SK-N-SH (cell line): ENCODE measurements at regions not wholly inside any gene's neighbourhood (a gene's known extent, or its start where the extent isn't known, plus 50 kb on each side); places are given as distances from the start of the nearest gene placed in this dataset.

ENCODE experiments used
- CTCF ChIA-PET: fragments of 300-600, 350-600 bp; formaldehyde crosslinking; extraction: SDS; loops from one replicate; lab custom pipeline; 2021; lab: Yijun Ruan, JAX
- POLR2A ChIA-PET: fragments of 350-600 bp; sonication (Branson Sonifier 250); formaldehyde crosslinking; extraction: SDS; loops from one replicate; lab custom pipeline; 2020; ENCODE audit warnings: antibody characterized with exemption, inconsistent platforms; lab: Yijun Ruan, JAX
- DNase-seq: peaks from one replicate; pipeline ENCODE4 v3.0.0; 2012
- H2AFZ ChIP-seq: fragments of 200-600 bp; sonication (generic); 2 replicates; pipeline ENCODE4 v1.8.1; 2016; ENCODE audit warnings: antibody characterized with exemption, mild to moderate bottlenecking, low read depth
- H3F3A ChIP-seq: fragments of 200-600 bp; sonication (generic); replicated peaks from 2 replicates; pipeline ENCODE3; 2016; ENCODE audit warnings: antibody characterized with exemption, mild to moderate bottlenecking; ENCODE audit not compliant: insufficient read depth
- H3K27ac ChIP-seq, 2 experiments: fragments of 200-500 bp in 1 of 2; fragments of 200-600 bp in 1 of 2; sonication (Bioruptor generic) in 1 of 2; sonication (generic), shearing (Covaris generic) in 1 of 2; 2 replicates each; pipeline versions ENCODE4 v1.5.1 to v1.6.1; 2014 to 2016; ENCODE audit warnings: low read depth in 2 of 2, inconsistent platforms in 1 of 2, low read length in 1 of 2, mild to moderate bottlenecking in 1 of 2, mixed read lengths in 1 of 2
- H3K27me3 ChIP-seq: fragments of 200-600 bp; sonication (generic), shearing (Covaris generic); 2 replicates; pipeline ENCODE4 v1.6.1; 2016; ENCODE audit warnings: mixed run types; ENCODE audit not compliant: insufficient read depth
- H3K36me3 ChIP-seq, 2 experiments: fragments of 200-500 bp in 1 of 2; fragments of 200-600 bp in 1 of 2; sonication (Bioruptor generic) in 1 of 2; sonication (generic) in 1 of 2; replicated peaks in 1 of 2; 2 replicates each; pipeline versions ENCODE3 to v1.5.1; 2014 to 2016; ENCODE audit warnings: low read length in 1 of 2, mild to moderate bottlenecking in 1 of 2; ENCODE audit not compliant: insufficient read depth in 2 of 2, control insufficient read depth in 1 of 2
- H3K4me1 ChIP-seq, 2 experiments: fragments of 200-500 bp in 1 of 2; fragments of 200-600 bp in 1 of 2; sonication (Bioruptor generic) in 1 of 2; sonication (generic), shearing (Covaris generic) in 1 of 2; 2 replicates each; pipeline versions ENCODE4 v1.5.1 to v1.6.1; 2014 to 2016; ENCODE audit warnings: low read depth in 1 of 2, low read length in 1 of 2, mixed run types in 1 of 2; ENCODE audit not compliant: insufficient read depth in 2 of 2, control insufficient read depth in 1 of 2
- H3K4me2 ChIP-seq: fragments of 200-600 bp; sonication (generic), shearing (Covaris generic); 2 replicates; pipeline ENCODE4 v1.6.1; 2017; ENCODE audit warnings: mixed run types
- H3K4me3 ChIP-seq, 2 experiments: fragments of 200-500 bp in 1 of 2; fragments of 200-600 bp in 1 of 2; sonication (Bioruptor generic) in 1 of 2; sonication (generic), shearing (Covaris generic) in 1 of 2; 2 replicates each; pipeline versions ENCODE4 v1.5.1 to v1.8.1; 2014 to 2016; ENCODE audit warnings: low read depth in 2 of 2, inconsistent platforms in 1 of 2, low read length in 1 of 2, mild to moderate bottlenecking in 1 of 2, mixed read lengths in 1 of 2, moderate library complexity in 1 of 2
- H3K79me2 ChIP-seq: fragments of 200-600 bp; sonication (generic); 2 replicates; pipeline ENCODE4 v1.8.1; 2017; ENCODE audit warnings: mild to moderate bottlenecking; ENCODE audit not compliant: insufficient read depth
- H3K9ac ChIP-seq: fragments of 200-600 bp; sonication (generic); 2 replicates; pipeline ENCODE4 v1.6.1; 2017; ENCODE audit warnings: mixed run types
- H3K9me2 ChIP-seq: fragments of 200-600 bp; sonication (generic); 2 replicates; pipeline ENCODE4 v1.6.1; 2017; ENCODE audit warnings: mixed run types
- H3K9me3 ChIP-seq: fragments of 200-600 bp; sonication (generic); 2 replicates; pipeline ENCODE4 v1.6.1; 2017; ENCODE audit warnings: mixed run types, mild to moderate bottlenecking, moderate library complexity
- H4K20me1 ChIP-seq: fragments of 200-600 bp; sonication (generic); 2 replicates; pipeline ENCODE4 v1.6.1; 2017; ENCODE audit warnings: mild to moderate bottlenecking, mixed run types; ENCODE audit not compliant: insufficient read depth
- CHD2 ChIP-seq: fragments of 150-350 bp; IDR thresholded peaks from 2 replicates; pipeline ENCODE4 v1.6.1; 2018; ENCODE audit warnings: low read length; ENCODE audit not compliant: partially characterized antibody
- EZH2phosphoT487 ChIP-seq: fragments of 200-600 bp; sonication (generic); IDR thresholded peaks from 2 replicates; pipeline ENCODE4 v1.6.1; 2017; ENCODE audit warnings: low read depth, mixed run types, mild to moderate bottlenecking, antibody characterized with exemption, moderate library complexity, borderline replicate concordance
- FOXJ3 ChIP-seq: sonication (generic); formaldehyde crosslinking; IDR thresholded peaks from 2 replicates; pipeline ENCODE4 v1.5.1; 2020; ENCODE audit warnings: mild to moderate bottlenecking, missing genetic modification reagents
- GABPA ChIP-seq: IDR thresholded peaks from 2 replicates; pipeline ENCODE4 v1.4.0; 2012; ENCODE audit warnings: low read depth, mild to moderate bottlenecking
- JUND ChIP-seq: IDR thresholded peaks from 2 replicates; pipeline ENCODE4 v1.4.0; 2012
- MAX ChIP-seq: IDR thresholded peaks from 2 replicates; pipeline ENCODE4 v1.4.0; 2012; ENCODE audit warnings: low read depth
- MXI1 ChIP-seq: IDR thresholded peaks from 2 replicates; pipeline ENCODE4 v1.6.1; 2012; ENCODE audit warnings: mild to moderate bottlenecking, low read depth, low read length, improper control_type of control experiment
- SMC3 ChIP-seq: IDR thresholded peaks from 2 replicates; pipeline ENCODE4 v1.6.1; 2012; ENCODE audit warnings: low read depth, low read length, improper control_type of control experiment
- ZBTB33 ChIP-seq: IDR thresholded peaks from 2 replicates; pipeline ENCODE4 v1.4.0; 2012; ENCODE audit warnings: low read depth, borderline replicate concordance
- WGBS: methylation state at CpG from one replicate; pipeline ENCODE4 v1.1.6; 2017; ENCODE audit warnings: low lambda C conversion rate; 5-methylcytosine and 5-hydroxymethylcytosine counted together
- TF ChIP-seq, protein P1 (sequence below): IDR thresholded peaks from 2 replicates; pipeline ENCODE4 v1.6.1; 2012; ENCODE audit warnings: mild to moderate bottlenecking, low read depth, low read length, moderate library complexity

DNA sequence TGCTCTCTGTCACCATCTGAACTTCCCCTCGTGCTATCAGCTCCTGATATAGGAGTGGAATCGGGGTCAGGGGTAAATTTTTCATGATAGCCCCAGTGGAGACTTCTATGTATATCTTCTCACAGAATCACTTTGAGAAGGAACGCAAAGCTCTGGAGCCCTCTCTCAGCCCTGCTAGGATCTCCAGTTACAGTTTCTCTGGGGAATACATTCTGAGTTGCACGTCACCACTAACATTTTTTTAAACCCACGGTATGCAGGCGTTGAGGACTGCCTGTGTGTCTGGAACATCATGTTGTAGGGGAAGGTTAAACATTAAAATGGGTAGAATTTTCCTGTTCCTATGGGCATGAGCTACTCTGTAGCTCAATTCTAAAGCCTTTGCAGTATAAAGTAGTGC, 116.4 kb upstream of the FAM78B start (continued):
- TF ChIP-seq, protein P1, sequence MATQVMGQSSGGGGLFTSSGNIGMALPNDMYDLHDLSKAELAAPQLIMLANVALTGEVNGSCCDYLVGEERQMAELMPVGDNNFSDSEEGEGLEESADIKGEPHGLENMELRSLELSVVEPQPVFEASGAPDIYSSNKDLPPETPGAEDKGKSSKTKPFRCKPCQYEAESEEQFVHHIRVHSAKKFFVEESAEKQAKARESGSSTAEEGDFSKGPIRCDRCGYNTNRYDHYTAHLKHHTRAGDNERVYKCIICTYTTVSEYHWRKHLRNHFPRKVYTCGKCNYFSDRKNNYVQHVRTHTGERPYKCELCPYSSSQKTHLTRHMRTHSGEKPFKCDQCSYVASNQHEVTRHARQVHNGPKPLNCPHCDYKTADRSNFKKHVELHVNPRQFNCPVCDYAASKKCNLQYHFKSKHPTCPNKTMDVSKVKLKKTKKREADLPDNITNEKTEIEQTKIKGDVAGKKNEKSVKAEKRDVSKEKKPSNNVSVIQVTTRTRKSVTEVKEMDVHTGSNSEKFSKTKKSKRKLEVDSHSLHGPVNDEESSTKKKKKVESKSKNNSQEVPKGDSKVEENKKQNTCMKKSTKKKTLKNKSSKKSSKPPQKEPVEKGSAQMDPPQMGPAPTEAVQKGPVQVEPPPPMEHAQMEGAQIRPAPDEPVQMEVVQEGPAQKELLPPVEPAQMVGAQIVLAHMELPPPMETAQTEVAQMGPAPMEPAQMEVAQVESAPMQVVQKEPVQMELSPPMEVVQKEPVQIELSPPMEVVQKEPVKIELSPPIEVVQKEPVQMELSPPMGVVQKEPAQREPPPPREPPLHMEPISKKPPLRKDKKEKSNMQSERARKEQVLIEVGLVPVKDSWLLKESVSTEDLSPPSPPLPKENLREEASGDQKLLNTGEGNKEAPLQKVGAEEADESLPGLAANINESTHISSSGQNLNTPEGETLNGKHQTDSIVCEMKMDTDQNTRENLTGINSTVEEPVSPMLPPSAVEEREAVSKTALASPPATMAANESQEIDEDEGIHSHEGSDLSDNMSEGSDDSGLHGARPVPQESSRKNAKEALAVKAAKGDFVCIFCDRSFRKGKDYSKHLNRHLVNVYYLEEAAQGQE = no peak
- TF ChIP-seq MAX = no peak
- TF ChIP-seq CHD2 = no peak
- TF ChIP-seq SMC3 = no peak

- H3K27ac ChIP-seq = no peak overlapping the region
- TF ChIP-seq MXI1 (no peak), EZH2phosphoT487 (no peak), FOXJ3 (no peak), ZBTB33 (no peak), JUND (no peak), GABPA (no peak)
- CTCF ChIA-PET = no interaction called here
Observed at GRCh38 chr1:166283600-166283999, 116.8 kb upstream of the FAM78B start.

More at GRCh38 chr1:166283600-166283999, 116.8 kb upstream of the FAM78B start:
- Histone ChIP-seq H3K4me2 (no peak overlapping the region), H3K36me3 (no peaks in the 10 kb centered on the region), H3K4me1 (peaks cover 0 to 7% of the 10 kb centered on the region in 2 experiments; a peak in 2 of 4 replicates), H3K9me2 (no peaks in the 10 kb centered on the region), H3K9ac (no peak overlapping the region), H4K20me1 (no peaks in the 10 kb centered on the region), H3K79me2 (no peaks in the 10 kb centered on the region), H3K4me3 (no peak overlapping the region), H3K9me3 (no peaks in the 10 kb centered on the region; the same call in 1 of the 2 replicates), H3K27me3 (no peaks in the 10 kb centered on the region), H3F3A (no peaks in the 10 kb centered on the region), H2AFZ (no peak overlapping the region)
- POLR2A ChIA-PET = no interaction called here
- 49% methylated on average over 5 of the region's 5 CpGs for WGBS
- DNase-seq = no peak
